Stimulated activated CD4-positive, alpha-beta T cell treated with anti-CD3 and anti-CD28 coated beads, Interleukin-12 subunit alpha, Interleukin-12 subunit beta, amount 100 ng/mL, for 48 hours (primary cell): ENCODE measurements at regions not wholly inside any gene's neighbourhood (a gene's known extent, or its start where the extent isn't known, plus 50 kb on each side); places are given as distances from the start of the nearest gene placed in this dataset.
A peak's percentile ranks its signal among the peaks of the same experiment; 100 is the strongest.

Experiments used
- DNase-seq, 3 donors: peaks; one replicate each; pipeline ENCODE4 v3.0.0-alpha.2; 2020; ENCODE audit warnings: low read depth in 2 of 3, low spot score in 1 of 3

DNA sequence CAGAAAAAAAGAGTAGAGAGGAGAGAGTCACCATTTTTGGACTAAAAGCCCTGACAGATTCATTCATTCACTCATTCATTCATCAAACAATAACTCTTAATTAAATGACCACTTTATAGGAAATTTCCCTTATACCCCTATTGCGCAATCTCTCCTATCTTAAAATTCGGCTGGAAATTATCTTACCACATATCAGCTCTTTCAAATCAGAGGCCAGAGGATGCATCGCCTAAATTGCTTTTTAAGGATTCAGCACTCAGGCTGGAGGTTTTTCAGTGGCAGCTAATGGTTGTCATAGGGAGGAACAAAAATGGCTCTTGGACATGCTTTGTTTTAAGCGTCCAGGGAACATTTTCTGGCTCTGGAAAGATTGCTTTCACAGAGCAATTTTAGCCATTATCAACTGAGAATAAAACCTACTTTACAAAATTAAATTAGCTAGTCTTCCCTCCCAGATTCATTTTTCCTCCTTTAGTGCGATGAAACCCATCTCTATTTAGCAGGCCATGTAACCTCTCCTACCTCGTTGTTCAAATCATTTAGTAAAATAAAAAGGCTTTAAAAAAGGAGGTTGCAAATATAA, 115.2 kb downstream of the OLFM4 start:
- DNase-seq, result no peak

DNA sequence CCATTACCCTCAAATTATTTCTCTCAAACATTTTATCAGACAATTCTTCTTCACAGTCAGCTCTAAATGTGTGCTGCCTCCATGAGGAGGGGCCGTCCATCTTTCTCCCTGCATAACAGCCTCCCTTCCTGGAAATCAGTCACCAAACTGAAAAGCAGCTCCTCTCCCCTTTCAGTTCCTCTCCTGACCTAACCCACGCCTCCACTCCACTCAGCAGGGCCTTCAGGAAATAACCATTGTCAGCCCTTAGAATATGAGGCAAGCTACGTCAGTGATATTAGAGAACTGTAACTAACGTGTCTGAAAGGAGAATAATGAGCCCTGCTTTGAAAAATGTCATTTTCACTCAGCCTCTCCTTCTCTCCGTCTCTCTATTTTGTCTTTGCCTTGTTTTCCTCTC, 116.2 kb downstream of the OLFM4 start:
- no peak for DNase-seq

DNA sequence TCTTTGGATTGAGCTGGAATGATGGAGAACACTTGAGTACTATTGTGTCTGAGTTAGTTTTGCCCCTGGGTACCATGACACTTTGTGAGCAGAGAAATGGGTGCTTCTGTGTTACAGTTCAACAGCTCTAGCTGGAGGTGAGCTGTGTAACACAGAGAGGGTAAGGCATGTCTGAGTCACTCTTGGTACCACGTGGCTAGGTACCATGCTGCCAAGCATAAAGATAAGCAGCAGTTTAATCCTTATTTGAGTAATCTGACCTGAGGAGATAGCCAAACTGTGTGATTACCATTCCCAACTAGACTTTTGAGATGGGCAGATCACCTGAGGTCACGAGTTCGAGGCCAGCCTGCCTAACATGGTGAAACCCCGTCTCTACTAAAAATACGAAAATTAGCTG, 122.0 kb downstream of the OLFM4 start:
- DNase-seq, result no peak

DNA sequence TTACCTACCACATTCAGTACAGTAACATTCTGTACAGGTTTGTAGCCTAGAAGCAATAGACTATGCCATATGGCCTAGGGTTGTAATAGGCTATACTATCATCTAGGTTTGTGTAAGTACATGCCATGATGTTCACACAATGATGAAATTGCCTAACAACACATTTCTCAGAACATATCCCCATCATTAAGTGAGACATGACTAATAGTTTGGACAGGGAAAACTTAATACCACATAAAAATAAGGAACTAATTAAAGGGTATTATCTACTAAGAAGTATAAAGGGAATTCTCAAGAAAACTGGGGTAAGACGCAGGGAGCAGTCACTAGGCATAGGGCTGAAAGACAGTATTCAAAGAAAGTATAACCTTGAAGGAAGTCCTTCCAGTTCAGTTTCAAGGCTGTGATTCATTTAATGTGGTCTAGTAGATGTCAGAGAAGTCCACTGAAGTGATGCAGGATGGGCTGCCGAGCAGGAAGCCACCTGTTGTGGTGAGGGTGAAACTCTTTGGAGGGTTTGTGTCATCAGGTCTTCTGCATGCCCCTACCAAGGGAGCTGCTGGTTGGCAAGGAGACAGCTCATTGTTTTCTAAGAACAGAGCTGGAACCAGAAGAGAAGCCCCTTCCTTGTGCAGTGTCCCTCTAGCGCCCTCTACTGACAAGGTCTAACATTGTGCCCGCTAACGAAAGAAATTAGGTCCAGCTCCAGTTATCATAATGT, 122.9 kb downstream of the OLFM4 start:
- DNase-seq, result peak; percentile 5 to 13 (median 8)

DNA sequence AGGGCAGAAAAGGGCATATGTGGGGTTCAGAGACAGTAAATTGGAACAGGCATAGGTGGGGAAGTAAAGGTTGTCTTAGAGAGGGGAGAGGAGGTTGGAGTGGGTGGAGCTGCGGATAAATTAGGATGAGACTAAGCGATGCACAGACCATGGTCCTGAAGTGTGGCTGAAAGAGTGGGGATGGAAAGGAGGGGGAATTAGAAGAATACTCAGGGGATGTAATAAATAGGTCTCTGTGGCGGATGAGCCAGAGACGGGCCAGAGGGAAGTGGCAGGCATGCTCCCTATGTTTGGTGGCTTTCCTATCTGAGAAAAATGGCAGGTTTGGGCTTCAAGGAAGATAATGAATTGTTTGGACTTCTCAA, 123.4 kb downstream of the OLFM4 start:
- DNase-seq, result no peak

DNA sequence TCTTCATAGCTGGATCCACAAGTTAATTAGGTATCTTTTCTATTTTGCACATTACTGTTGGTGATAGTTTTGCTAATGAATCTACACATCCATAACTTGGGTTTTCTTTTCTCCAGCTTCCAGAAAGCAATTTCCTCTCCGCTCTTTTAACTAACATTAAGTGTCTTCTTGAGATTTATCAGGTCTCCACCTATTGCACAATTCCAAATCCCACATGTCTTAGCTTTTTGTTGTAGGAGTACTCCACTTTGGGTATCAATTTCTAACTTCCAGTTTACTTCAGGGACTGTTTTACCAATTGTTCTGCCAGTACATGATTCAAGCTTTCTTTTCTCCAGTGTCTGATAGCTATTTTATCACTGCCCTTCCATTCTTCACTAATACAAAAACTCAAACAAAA, 129.6 kb downstream of the OLFM4 start:
- DNase-seq, result no peak

DNA sequence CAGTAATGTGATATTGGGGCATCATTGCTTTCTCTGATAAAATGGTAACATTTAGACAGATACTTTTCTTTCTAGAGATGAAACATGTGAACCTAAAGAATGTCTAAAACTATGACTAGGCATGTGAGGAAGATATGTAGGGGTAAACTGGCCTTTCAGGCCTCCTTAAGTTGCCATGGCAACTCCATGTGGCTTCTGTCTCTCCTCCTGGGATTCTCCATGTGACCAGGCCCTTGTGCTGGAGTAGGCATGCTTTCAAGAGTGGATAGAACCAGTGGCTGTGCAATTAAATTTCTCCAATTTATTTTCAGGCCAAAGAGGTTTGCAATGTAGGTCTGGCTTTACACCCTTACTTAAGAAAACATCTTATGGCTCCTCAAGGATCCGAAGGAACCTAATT, 130.8 kb downstream of the OLFM4 start:
- no peak for DNase-seq

DNA sequence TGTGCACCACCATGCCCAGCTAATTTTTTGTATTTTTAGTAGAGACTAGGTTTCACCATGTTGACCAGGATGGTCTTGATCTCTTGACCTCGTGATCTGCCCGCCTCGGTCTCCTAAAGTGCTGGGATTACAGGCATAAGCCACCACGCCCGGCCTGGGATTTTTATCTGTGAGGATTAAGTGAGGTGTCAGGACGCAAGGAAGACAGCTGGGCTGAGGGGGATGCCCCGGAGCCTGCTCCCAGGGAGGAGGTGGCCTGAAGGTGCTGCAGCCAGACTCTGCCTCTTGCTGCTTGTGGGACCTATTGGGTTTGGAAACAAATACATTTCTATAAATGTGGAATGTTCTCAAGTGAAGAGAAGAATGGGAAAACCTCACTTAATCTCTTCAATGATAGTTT, 131.6 kb downstream of the OLFM4 start:
- no peak for DNase-seq

DNA sequence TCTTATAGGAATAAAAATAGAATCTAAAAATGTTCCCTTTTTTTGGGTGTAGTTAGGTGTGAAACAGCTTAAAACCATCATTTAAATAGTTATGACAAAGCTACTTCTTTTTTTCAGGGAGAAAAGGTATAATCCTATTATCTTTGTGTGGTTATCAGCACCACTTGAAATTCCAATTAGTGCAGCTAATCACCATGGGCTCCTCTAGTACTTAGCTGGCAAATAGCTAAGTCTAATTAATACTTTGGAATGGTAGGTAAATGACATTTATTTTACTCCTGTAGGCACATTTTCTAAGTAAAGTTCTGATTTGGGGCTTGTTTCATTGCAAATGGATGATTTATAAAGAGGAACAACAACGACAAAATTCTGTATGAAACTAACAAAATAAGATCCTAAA, 132.6 kb downstream of the OLFM4 start:
- no peak for DNase-seq

DNA sequence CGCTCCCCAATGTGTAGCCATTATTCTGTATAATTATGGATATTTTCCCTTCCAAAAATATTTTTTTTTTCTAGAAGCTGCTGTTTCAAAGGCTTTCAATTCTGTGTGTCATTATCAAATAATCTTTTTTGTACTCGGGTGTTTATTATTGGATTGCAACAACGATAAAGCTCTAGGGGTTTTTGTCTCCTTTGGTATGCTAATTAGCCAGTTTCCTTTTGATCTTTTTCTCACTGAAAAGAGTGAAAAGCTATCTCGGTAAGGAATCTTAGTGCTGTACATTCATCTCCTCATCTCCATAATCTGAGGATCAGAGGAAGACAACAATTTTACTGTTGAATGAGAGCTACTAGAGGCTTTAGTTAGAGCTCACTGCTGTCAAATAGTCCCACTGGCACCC, 136.6 kb downstream of the OLFM4 start:
- DNase-seq, result no peak

DNA sequence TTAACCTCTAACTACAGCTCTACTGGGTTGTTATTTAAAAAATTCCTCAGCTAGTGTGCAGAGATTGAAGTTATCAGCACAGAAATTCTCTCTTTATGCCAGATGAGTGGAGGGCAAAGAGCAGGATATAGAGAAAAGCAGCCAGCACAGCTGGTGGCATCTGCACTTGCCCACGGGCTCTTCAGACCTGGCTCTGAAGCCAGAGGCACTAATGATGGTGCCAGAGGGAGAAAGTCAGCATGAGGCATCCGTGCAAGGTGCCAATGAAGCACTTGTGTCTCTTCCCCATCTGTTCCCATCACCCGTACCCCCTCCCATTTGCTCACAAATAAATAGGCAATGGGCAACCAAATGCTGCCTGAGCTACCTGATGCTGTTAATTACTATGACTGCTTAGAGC, 138.9 kb downstream of the OLFM4 start:
- DNase-seq, result no peak

DNA sequence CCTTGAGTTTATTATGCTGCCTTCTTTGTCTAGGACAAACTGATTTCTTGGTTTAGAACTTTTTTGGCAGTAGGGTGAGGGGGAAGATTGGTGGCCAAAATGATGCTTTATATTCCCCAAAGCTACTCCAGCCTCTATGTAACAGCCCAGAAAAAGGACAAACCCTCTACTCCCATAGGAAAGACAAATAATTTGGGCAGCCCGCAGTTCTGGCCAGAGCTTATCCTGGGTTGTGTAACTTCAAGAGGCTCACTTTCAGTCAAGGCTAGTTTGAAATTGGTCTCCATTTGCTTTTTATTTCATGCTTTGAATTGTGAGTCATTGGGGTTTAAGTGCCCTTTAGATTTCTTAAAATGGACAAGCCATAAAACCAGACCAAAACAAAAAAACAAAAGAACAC, 142.3 kb downstream of the OLFM4 start:
- no peak for DNase-seq

DNA sequence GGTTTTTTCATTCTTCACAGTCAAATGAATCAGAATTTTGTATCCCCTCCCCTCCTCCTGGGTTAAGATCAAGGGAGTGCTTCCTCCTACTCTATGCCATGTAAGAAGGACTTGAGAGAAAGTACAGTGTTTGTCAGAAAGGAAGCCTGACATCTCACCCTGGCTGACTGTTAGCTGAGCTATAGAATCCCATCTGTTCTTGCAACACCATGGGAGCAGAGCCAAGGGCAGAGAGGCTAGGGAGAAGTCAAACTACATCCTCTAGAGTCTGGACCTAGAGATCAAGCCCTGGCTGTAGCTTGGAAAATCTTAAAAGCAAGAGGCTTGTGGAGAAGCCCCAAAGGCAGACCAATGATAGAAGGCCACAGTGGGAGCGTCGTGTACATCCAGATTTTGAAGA, 145.9 kb downstream of the OLFM4 start:
- no peak for DNase-seq

DNA sequence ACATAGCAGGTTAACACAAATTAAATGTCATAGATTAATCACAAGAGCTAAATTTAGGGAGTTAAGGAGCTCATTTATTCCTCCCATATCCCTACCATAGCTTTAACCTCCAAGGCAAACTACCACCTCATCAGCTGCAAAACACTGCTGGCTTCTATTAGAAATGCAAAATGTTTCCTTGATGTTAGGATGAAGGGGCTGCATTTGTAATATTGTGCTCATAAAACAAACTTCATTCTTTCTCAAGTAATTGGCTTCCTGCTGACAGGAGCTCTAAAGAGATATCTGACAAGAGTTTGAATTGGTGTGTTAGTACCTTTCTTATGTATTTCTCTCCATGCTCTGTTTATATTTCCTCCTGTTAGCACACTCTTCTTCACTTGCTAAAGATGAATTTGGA, 152.1 kb downstream of the OLFM4 start:
- DNase-seq, result no peak

DNA sequence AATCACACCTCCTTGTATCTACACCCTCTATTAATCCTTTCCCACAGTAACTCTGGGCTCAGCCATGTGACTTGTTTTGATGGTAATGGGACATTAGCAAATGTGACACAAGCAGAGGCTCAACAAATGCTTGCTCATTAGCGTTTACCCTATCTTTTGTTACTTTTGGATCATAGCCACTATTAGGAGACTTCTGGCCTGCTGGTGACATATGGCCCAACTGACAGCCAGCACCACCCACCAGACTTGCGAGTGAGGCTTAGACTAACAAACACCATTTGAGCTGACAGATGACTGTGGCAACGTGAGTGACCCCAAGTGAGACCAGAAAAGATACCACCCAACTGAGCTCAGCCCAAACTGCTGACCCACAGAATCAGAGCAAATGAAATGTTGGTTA, 154.1 kb downstream of the OLFM4 start:
- no peak for DNase-seq

DNA sequence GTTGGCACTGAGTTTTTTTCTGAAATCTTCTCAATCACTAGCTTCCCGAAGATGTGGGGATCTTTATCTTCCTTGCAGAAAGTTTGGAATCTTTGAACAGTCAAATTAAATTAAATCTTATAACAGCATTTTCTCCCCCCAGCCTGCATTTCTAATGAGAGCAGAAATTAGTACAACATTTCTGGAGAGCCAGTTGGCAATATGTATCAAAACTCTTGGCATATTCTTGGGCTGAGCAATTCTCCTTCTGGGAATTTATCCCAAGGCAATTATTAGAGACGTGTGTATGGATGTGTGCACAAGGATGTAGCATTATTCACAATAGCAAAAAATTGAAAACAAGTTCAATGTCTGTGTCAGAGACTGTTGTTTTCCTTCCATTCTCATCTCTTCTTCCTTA, 159.5 kb downstream of the OLFM4 start:
- no peak for DNase-seq

DNA sequence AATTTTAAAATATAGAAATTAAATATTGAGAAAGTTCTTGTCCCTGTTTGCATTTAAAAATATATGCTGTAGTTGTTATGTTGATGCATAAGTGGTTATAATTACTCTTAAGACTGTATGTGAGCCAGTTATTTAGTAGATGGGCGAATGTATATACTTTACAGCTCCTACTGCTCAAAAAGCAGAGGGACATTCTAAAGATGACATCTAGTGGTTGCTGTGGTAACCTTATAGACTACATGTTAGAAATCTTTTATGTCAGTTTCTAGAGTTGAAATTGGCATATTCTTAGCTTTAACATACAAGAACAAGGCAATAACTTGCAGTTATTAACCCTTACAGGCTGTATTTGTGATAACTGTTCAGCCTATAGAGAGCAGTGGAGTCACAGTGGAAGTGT, 160.5 kb downstream of the OLFM4 start:
- no peak for DNase-seq

DNA sequence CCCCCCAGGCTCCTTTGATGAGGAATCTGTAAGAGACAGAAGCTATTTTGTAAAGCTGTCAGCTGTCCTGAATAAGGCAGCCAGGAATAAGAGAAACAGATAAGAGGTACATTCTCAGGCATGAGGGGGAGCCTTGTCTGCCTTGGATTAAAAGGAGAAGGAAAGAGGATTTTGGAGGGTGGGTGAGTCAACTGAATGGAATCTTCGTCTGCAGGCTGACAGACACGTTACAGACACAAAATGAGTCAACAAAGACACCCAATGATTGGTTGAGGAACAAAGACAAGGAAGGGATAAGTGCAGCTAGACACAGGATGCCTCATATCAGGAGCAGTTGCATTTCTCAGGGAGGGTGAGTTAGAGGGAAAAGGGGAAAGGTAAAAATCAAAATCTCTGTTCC, 162.5 kb downstream of the OLFM4 start:
- DNase-seq, result no peak

DNA sequence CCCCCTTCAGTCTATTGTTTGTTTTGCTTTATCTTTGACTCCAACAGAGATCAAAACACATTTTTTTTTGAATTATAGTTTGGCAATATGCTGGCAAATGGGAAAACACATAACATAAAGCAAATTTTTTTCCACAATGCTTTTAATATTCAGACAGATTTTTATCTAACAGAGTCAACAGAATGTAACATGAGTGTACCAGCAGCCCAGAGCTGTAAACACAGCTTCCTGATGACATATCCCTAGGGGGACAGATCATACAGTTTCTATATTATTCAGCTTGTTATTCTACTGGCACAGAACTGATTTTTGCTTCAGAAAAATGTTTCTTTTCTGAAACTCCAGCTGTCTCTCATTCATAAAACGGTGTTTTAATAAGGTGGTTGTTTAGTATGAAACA, 168.8 kb downstream of the OLFM4 start:
- DNase-seq, result no peak

DNA sequence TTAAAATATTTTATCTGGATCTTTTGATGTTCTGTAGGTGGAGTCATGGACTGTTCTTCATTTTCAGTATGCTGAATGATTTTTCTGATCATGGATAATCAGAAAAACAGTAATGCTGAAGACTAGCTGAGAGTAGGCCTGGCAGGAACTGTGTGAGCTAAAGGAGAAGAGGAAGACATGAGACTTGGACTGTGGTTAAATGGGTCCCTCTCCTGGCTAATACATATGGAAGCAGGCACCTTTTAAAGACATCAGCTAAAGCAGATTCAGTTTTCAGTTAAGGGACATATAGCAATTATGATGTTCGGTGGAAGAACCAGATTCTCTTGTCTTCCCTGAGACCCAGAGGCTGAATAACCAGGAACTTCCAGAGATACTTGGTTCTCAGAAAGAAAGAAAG, 169.4 kb downstream of the OLFM4 start:
- DNase-seq, result no peak

DNA sequence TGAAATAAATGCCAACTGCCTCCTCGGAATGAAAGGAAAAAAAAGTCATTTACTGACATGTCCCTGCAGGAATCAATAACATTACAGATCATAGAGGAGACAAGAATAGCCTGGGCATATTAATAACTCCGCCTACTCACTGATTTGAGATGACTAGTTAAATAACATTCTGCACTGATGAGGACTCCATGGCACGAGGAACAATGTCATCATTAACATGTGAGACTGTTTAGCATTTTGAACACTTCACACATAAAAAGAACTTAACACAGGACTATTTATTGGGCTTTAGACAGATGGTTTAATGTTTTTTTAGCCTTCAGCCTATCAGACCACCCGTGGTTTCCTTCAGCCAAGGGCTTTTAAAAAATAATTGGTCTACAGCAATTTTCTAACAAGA, 170.1 kb downstream of the OLFM4 start:
- DNase-seq, result no peak

DNA sequence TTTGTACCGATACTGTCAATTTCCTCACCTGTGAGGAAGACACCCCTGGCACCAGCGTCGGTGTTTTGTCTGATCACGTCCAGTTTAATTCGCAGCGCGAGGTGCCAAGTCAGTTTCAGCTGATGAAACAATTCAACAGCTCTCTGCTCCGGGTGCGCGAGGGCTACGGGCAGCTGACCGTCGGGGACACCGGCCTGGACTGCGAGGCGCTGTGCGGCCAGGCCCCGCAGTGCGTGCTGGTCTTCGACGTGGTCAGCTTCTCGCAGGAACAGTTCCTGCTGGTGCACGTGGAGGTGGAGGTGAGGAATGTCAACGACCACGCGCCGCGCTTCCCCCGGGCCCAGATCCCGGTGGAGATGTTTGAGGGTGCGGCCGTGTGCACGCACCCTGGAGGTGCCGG, 171.5 kb downstream of the OLFM4 start:
- no peak for DNase-seq
